Activated CD8-positive, alpha-beta T cell treated with anti-CD3 and anti-CD28 coated beads, Interleukin-2, amount 10 ng/mL, durations not matched to agents 7 days and 5 days (primary cell): ENCODE measurements at regions not wholly inside any gene's neighbourhood (a gene's known extent, or its start where the extent isn't known, plus 50 kb on each side); places are given as distances from the start of the nearest gene placed in this dataset.

Experiments
- ATAC-seq: fragments of 150-1000 bp; cut with Tn5 transposase; one replicate; pipeline ENCODE4 v1.10.0; 2021; ENCODE audit warnings: moderate library complexity
- CTCF ChIA-PET: fragments of 350-600 bp; sonication (Branson Sonifier 250); formaldehyde crosslinking; loops from one replicate; lab custom pipeline; 2021; ENCODE audit warnings: antibody characterized with exemption; lab: Charles Lee
- POLR2A ChIA-PET: fragments of 350-600 bp; sonication (Branson Sonifier 250); formaldehyde crosslinking; loops from one replicate; lab custom pipeline; 2021; ENCODE audit warnings: antibody characterized with exemption; lab: Charles Lee
- DNase-seq: peaks from one replicate; pipeline ENCODE4 v3.0.0-alpha.2; 2020
- H3K27ac Mint-ChIP-seq: one replicate; pipeline ENCODE4 v1.8.0; 2021; ENCODE audit warnings: mild to moderate bottlenecking, mixed read lengths
- H3K27me3 Mint-ChIP-seq: one replicate; pipeline ENCODE4 v1.8.0; 2021; ENCODE audit warnings: low read depth, mixed read lengths
- H3K36me3 Mint-ChIP-seq: one replicate; pipeline ENCODE4 v1.8.0; 2021; ENCODE audit warnings: low read depth, mixed read lengths
- H3K4me1 Mint-ChIP-seq: one replicate; pipeline ENCODE4 v1.8.0; 2021; ENCODE audit warnings: low read depth, mixed read lengths
- H3K4me3 Mint-ChIP-seq: one replicate; pipeline ENCODE4 v1.8.0; 2021; ENCODE audit warnings: mild to moderate bottlenecking, mixed read lengths
- H3K9me3 Mint-ChIP-seq: one replicate; pipeline ENCODE4 v1.8.0; 2022; ENCODE audit warnings: mixed read lengths; ENCODE audit not compliant: insufficient read depth

GRCh38 chr10:8417631-8418030 is 363.1 kb downstream of the GATA3 start:
- DNase-seq (no peak), ATAC-seq (no peak)
- CTCF ChIA-PET = interaction anchor here (0.8 to 2.3 kb wide), 3 partner anchors 12 to 21 kb away, joined by 3 to 8 read pairs (median 7); no protein-coding TSS in a partner anchor
- POLR2A ChIA-PET = interaction anchor here (1.2 to 2.4 kb wide), 3 partner anchors 15 to 356 kb away, joined by 3 to 14 read pairs (median 10); no protein-coding TSS in a partner anchor
- Mint-ChIP-seq H3K9me3 (no peaks in the 10 kb centered on the region), H3K4me1 (peaks cover 45% of the 10 kb centered on the region), H3K27me3 (no peaks in the 10 kb centered on the region), H3K36me3 (peaks cover 2% of the 10 kb centered on the region), H3K27ac (peak overlapping the region; percentile 36), H3K4me3 (no peak overlapping the region)

GRCh38 chr10:8418631-8419030 is 364.1 kb downstream of the GATA3 start:
- Mint-ChIP-seq H3K27ac (no peak overlapping the region), H3K9me3 (no peaks in the 10 kb centered on the region), H3K4me3 (no peak overlapping the region), H3K36me3 (peaks cover 2% of the 10 kb centered on the region), H3K4me1 (peaks cover 48% of the 10 kb centered on the region), H3K27me3 (no peaks in the 10 kb centered on the region)
- CTCF ChIA-PET = no interaction called here
- DNase-seq = no peak
- POLR2A ChIA-PET = no interaction called here
- no peak for ATAC-seq

- no peaks in the 10 kb centered on the region for H3K9me3 Mint-ChIP-seq
- ChIA-PET CTCF (no interaction called here), POLR2A (interaction anchor here (0.6 kb wide), 1 partner anchor 346 kb away, joined by 4 read pairs; no protein-coding TSS in a partner anchor)
- no peak overlapping the region for H3K4me3 Mint-ChIP-seq
- H3K4me1 Mint-ChIP-seq = peaks cover 58% of the 10 kb centered on the region
- ATAC-seq = no peak
- H3K27me3 Mint-ChIP-seq = no peaks in the 10 kb centered on the region
- H3K27ac Mint-ChIP-seq = no peak overlapping the region
- DNase-seq = no peak
- no peaks in the 10 kb centered on the region for H3K36me3 Mint-ChIP-seq
Observed at GRCh38 chr10:8420182-8420581, 365.7 kb downstream of the GATA3 start.

- CTCF ChIA-PET = no interaction called here
- ATAC-seq (peak; percentile 84), DNase-seq (peak; percentile 66)
- no peaks in the 10 kb centered on the region for H3K9me3 Mint-ChIP-seq
- peaks cover 2% of the 10 kb centered on the region for H3K27me3 Mint-ChIP-seq
- H3K4me3 Mint-ChIP-seq = peak overlapping the region; percentile 15
- H3K27ac Mint-ChIP-seq = peak overlapping the region; percentile 47
- POLR2A ChIA-PET = no interaction called here
- H3K4me1 Mint-ChIP-seq = peaks cover 27% of the 10 kb centered on the region
- H3K36me3 Mint-ChIP-seq = no peaks in the 10 kb centered on the region
Observed at GRCh38 chr10:8424555-8425211, 370.2 kb downstream of the GATA3 start.

GRCh38 chr10:8428654-8429053 is 374.2 kb downstream of the GATA3 start:
- no peak overlapping the region for H3K27ac Mint-ChIP-seq
- DNase-seq = no peak
- ChIA-PET CTCF (interaction anchor here (1.9 kb wide), 1 partner anchor 18 kb away, joined by 4 read pairs; no protein-coding TSS in a partner anchor), POLR2A (no interaction called here)
- peaks cover 4% of the 10 kb centered on the region for H3K27me3 Mint-ChIP-seq
- H3K36me3 Mint-ChIP-seq = no peaks in the 10 kb centered on the region
- no peak overlapping the region for H3K4me3 Mint-ChIP-seq
- no peak for ATAC-seq
- H3K9me3 Mint-ChIP-seq = no peaks in the 10 kb centered on the region
- H3K4me1 Mint-ChIP-seq = peaks cover 21% of the 10 kb centered on the region

GRCh38 chr10:8430321-8430720 is 375.8 kb downstream of the GATA3 start:
- H3K27me3 Mint-ChIP-seq = peaks cover 6% of the 10 kb centered on the region
- no peaks in the 10 kb centered on the region for H3K9me3 Mint-ChIP-seq
- no peak for ATAC-seq
- POLR2A ChIA-PET = interaction anchor here (2.2 kb wide), 1 partner anchor 11 kb away, joined by 5 read pairs; no protein-coding TSS in a partner anchor
- CTCF ChIA-PET = interaction anchor here (0.8 to 2.2 kb wide), 5 partner anchors 9 to 42 kb away, joined by 3 to 8 read pairs (median 4); no protein-coding TSS in a partner anchor
- H3K36me3 Mint-ChIP-seq = no peaks in the 10 kb centered on the region
- no peak overlapping the region for H3K27ac Mint-ChIP-seq
- peaks cover 13% of the 10 kb centered on the region for H3K4me1 Mint-ChIP-seq
- no peak overlapping the region for H3K4me3 Mint-ChIP-seq
- no peak for DNase-seq

GRCh38 chr10:8431511-8431910 is 377.0 kb downstream of the GATA3 start:
- no peak overlapping the region for H3K4me3 Mint-ChIP-seq
- DNase-seq (no peak), ATAC-seq (no peak)
- H3K27me3 Mint-ChIP-seq = peaks cover 6% of the 10 kb centered on the region
- no peaks in the 10 kb centered on the region for H3K36me3 Mint-ChIP-seq
- no peak overlapping the region for H3K27ac Mint-ChIP-seq
- CTCF ChIA-PET = interaction anchor here (0.8 to 2.0 kb wide), 4 partner anchors 10 to 697 kb away, joined by 3 to 6 read pairs (median 4); no protein-coding TSS in a partner anchor
- POLR2A ChIA-PET = interaction anchor here (2.2 kb wide), 1 partner anchor 9 kb away, joined by 5 read pairs; no protein-coding TSS in a partner anchor
- H3K4me1 Mint-ChIP-seq = peaks cover 18% of the 10 kb centered on the region
- no peaks in the 10 kb centered on the region for H3K9me3 Mint-ChIP-seq

- ATAC-seq (no peak), DNase-seq (no peak)
- H3K4me1 Mint-ChIP-seq = peaks cover 49% of the 10 kb centered on the region
- ChIA-PET CTCF (interaction anchor here (1.3 to 1.6 kb wide), 3 partner anchors 9 to 910 kb away, joined by 3 to 6 read pairs (median 5); no protein-coding TSS in a partner anchor), POLR2A (interaction anchor here (0.9 kb wide), 1 partner anchor 11 kb away, joined by 3 read pairs; no protein-coding TSS in a partner anchor)
- peaks cover 6% of the 10 kb centered on the region for H3K27me3 Mint-ChIP-seq
- no peaks in the 10 kb centered on the region for H3K9me3 Mint-ChIP-seq
- H3K36me3 Mint-ChIP-seq = peaks cover 3% of the 10 kb centered on the region
- H3K4me3 Mint-ChIP-seq = no peak overlapping the region
- no peak overlapping the region for H3K27ac Mint-ChIP-seq
Observed at GRCh38 chr10:8435186-8436055, 380.9 kb downstream of the GATA3 start.

- H3K9me3 Mint-ChIP-seq = no peaks in the 10 kb centered on the region
- peaks cover 3% of the 10 kb centered on the region for H3K36me3 Mint-ChIP-seq
- ATAC-seq (no peak), DNase-seq (no peak)
- peak overlapping the region; percentile 65 for H3K27ac Mint-ChIP-seq
- no peak overlapping the region for H3K4me3 Mint-ChIP-seq
- ChIA-PET POLR2A (interaction anchor here (0.7 to 1.1 kb wide), 3 partner anchors 35 to 376 kb away, joined by 3 to 4 read pairs (median 4); no protein-coding TSS in a partner anchor), CTCF (interaction anchor here (0.7 to 1.2 kb wide), 4 partner anchors 21 to 750 kb away, joined by 3 to 7 read pairs (median 4); no protein-coding TSS in a partner anchor)
- H3K27me3 Mint-ChIP-seq = peaks cover 11% of the 10 kb centered on the region
- H3K4me1 Mint-ChIP-seq = peaks cover 47% of the 10 kb centered on the region
Observed at GRCh38 chr10:8437896-8438295, 383.4 kb downstream of the GATA3 start.

GRCh38 chr10:8438603-8439002 is 384.1 kb downstream of the GATA3 start:
- peaks cover 47% of the 10 kb centered on the region for H3K4me1 Mint-ChIP-seq
- CTCF ChIA-PET = interaction anchor here (0.7 to 1.2 kb wide), 6 partner anchors 9 to 751 kb away, joined by 3 to 7 read pairs (median 3); no protein-coding TSS in a partner anchor
- H3K9me3 Mint-ChIP-seq = no peaks in the 10 kb centered on the region
- peak; percentile 86 for ATAC-seq
- H3K27me3 Mint-ChIP-seq = peaks cover 11% of the 10 kb centered on the region
- no peak overlapping the region for H3K4me3 Mint-ChIP-seq
- POLR2A ChIA-PET = interaction anchor here (0.7 to 1.1 kb wide), 3 partner anchors 36 to 377 kb away, joined by 3 to 4 read pairs (median 4); no protein-coding TSS in a partner anchor
- peaks cover 3% of the 10 kb centered on the region for H3K36me3 Mint-ChIP-seq
- peak; percentile 59 for DNase-seq
- peak overlapping the region; percentile 65 for H3K27ac Mint-ChIP-seq

GRCh38 chr10:8439040-8439439 is 384.6 kb downstream of the GATA3 start:
- no peak for DNase-seq
- peaks cover 49% of the 10 kb centered on the region for H3K4me1 Mint-ChIP-seq
- peak overlapping the region; percentile 65 for H3K27ac Mint-ChIP-seq
- no peak overlapping the region for H3K4me3 Mint-ChIP-seq
- H3K36me3 Mint-ChIP-seq = peaks cover 3% of the 10 kb centered on the region
- no peak for ATAC-seq
- H3K27me3 Mint-ChIP-seq = peaks cover 11% of the 10 kb centered on the region
- no peaks in the 10 kb centered on the region for H3K9me3 Mint-ChIP-seq
- ChIA-PET CTCF (interaction anchor here (0.7 to 1.2 kb wide), 4 partner anchors 9 to 751 kb away, joined by 3 to 7 read pairs (median 3); no protein-coding TSS in a partner anchor), POLR2A (interaction anchor here (0.9 to 1.1 kb wide), 2 partner anchors 107 to 378 kb away, joined by 3 to 4 read pairs; no protein-coding TSS in a partner anchor)
